Endometrial microvascular endothelial cells (primary cell): ENCODE measurements at regions not wholly inside any gene's neighbourhood (a gene's known extent, or its start where the extent isn't known, plus 50 kb on each side); places are given as distances from the start of the nearest gene placed in this dataset.

Experiments
- in situ Hi-C: cut with HindIII; loops from 2 replicates; pipeline ENCODE4 v1.10.0; 2017; ENCODE audit warnings: low sequenced_read_pairs, low pct_unique_long_range_greater_than_20kb; ENCODE audit errors: inconsistent ontology term

GRCh38 chr2:239476757-239477585, 76.2 kb upstream of the HDAC4 start:
- in situ Hi-C loops: no loop called here

DNA sequence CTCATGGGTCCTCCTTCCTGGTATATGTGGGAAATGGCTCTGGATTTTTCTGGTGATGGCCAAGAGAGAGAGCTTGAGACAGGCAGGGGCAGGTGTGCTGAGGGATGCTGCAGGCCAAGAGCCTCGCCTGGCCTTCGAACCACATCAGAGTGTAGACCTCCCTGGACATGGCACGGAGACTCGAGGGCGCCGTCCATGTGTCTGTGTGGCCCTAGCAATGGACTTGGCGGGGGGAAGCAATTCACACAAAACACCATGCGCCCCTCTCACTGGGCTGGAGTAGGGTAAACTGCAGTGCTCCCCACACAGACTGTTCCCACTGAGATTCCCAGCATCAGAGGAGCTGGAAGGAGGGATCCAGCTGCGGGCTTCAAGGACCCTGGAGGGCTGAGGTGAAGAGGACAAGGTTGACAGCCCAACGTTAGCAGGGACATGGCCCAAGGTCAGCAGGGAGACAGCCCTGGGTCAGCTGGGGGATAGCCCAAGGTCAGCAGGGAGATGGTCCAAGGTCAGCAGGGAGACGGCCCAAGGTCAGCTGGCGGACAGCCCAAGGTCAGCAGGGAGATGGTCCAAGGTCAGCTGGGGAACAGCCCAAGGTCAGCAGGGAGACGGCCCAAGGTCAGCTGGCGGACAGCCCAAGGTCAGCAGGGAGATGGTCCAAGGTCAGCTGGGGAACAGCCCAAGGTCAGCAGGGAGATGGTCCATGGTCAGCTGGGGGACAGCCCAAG, 75.4 kb upstream of the HDAC4 start:
- in situ Hi-C loops: no loop called here

GRCh38 chr2:239475161-239476028, 74.6 kb upstream of the HDAC4 start:
- in situ Hi-C loops: no loop called here

- in situ Hi-C loops: no loop called here
Measured at GRCh38 chr2:239473211-239473805, 72.5 kb upstream of the HDAC4 start.

DNA sequence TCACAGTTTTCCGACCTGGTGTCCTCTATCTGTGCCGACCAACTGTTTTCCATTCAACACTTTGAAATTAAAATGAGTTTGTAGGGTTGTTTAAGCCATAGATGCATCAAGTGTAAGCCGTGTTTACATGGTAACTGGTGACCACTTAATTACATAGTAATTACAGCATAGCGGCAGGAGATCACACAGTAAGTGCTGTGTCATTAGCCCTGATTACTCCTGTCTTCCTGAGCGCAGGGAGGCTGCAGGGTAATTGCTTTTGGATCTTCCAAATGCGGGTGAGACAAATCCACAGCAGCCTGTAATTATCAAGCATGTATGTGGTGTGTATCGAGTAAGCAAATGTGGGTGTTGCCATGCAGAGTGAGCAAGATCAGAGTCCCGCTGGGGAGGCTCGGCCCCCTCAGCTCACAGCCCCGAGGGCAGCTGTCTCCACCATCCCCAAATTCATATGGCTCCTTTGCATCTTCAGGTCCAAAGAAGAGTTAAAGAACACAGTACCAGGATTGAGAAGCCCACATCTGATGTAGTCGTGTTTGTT, 71.5 kb upstream of the HDAC4 start:
- in situ Hi-C loops: no loop called here

- in situ Hi-C loops: no loop called here
Measured at GRCh38 chr2:239471011-239471792, 70.4 kb upstream of the HDAC4 start.

DNA sequence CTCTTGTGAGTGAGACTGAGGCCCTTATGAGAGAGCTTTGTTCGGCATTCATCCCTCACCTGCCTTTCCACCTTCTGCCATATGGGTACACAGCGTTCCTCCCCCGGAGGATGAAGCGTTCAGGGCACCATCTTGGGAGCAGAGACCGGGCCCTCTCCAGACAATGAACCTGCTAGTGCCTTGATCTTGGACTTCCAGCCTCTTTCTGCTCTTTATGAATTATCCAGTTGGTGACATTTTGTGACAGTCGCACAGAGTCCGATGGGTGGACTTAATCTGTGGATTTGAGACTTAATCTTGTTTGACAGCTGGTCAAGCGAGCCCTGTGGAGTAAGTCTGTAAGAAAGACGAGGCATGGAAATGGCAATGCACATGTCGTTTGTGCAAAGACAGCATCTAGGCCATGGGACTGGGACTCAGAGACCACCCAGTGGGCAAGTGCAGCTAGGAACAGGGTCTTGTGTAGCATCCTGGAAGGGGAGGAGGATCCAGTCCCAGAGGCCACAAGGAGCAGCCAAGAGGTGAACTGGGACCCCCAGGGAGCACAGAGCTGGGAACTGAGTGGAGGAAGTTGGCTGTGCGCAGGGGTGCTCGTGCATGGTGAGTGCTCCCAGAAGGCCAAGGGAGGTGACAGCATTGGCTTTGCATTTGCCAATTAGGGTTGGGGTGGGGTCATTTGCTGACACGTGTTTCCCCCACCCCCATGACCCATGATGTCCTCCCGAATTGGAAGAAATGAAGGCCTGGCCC, 69.5 kb upstream of the HDAC4 start:
- in situ Hi-C loops: no loop called here

- in situ Hi-C loops: no loop called here
Measured at GRCh38 chr2:239469106-239469960, 68.5 kb upstream of the HDAC4 start.

- in situ Hi-C loops: no loop called here
Measured at GRCh38 chr2:239468491-239469105, 67.8 kb upstream of the HDAC4 start.

DNA sequence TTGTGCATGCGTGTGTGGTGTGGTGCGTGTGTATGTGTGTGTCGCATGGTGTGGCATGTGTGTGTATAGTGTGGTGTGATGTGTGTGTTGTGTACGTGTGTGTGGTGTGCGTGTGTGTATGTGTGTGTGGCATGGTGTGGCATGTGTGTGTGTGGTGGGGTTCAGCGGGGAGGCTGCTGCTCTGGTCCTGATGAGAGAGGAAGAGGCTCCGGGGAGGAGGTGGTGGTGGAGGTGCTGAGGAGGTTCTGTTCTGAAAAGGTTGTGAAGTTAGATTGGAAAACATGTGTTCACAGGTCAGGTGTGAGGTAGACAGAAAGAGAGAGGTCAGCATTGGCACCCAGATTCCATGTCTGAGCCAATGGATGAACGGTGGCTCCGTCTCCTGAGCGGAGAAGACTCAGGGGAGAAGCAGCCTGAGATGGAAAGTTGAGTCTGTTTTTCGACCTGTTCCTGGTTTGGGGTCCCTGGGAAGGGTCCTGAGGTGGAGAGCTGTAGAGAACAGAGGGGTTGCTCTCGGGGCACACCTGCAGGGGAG, 67.2 kb upstream of the HDAC4 start:
- in situ Hi-C loops: no loop called here

GRCh38 chr2:239467281-239467955, 66.6 kb upstream of the HDAC4 start:
- in situ Hi-C loops: no loop called here

DNA sequence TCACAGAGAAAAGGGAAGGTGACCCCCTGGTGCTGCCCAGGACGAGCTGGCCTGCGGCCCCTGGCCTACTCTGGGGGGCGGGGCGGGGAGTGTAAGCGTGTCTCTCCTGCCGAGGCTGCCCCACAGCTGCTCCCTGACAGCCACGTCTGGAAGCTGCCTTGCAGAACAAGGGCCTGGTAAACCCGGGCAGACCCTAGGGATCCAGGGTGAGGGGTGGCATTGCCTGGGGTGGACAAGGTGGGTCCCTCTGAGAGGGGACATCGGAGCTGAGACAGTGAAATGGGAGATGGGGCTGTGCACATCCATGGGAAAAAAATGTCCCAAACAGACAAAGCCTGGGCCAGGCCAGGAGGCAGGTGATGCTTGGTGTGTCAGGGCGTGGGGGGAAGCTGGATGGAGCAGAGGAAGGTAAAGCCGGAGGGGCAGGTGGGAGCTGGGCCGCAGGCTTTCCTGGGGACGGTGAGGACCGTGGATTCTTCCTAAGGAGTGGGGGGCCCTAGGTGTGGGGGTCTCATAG, 66.0 kb upstream of the HDAC4 start:
- in situ Hi-C loops: no loop called here

- in situ Hi-C loops: no loop called here
Measured at GRCh38 chr2:239466061-239466754, 65.4 kb upstream of the HDAC4 start.
